ENCODE measurements at regions not wholly inside any gene's neighbourhood (a gene's known extent, or its start where the extent isn't known, plus 50 kb on each side); places are given as distances from the start of the nearest gene placed in this dataset.

- TF ChIP-seq EZH2phosphoT487 (IDR thresholded peaks at IDR 0.05; ENCODE audit: insufficient read depth, low read depth) (no peak), EZH2 (IDR thresholded peaks at IDR 0.05; ENCODE audit: insufficient read depth, poor library complexity, severe bottlenecking) (no peak)
These were observed 126.3 kb upstream of the OSR1 start for GRCh38 chr2:19484736-19485135.
